Lung (tissue), 11 donors: ENCODE measurements at regions not wholly inside any gene's neighbourhood (a gene's known extent, or its start where the extent isn't known, plus 50 kb on each side); places are given as distances from the start of the nearest gene placed in this dataset.

Source experiments
- ATAC-seq: fragments of 200-7000 bp; cut with Tn5 transposase; one replicate; pipeline ENCODE4 v1.9.1; 2020; ENCODE audit warnings: moderate number of reproducible peaks; ENCODE audit not compliant: insufficient read depth, low FRiP score
- DNase-seq, 3 donors: peaks; one replicate each; pipeline ENCODE4 v3.0.0-alpha.2; 2013 to 2017
- H3K27ac ChIP-seq, 2 donors: one replicate each; pipeline ENCODE4 v1.5.1; 2013; ENCODE audit warnings: mild to moderate bottlenecking in 2 of 2, moderate library complexity in 2 of 2, control low read depth in 1 of 2, inconsistent platforms in 1 of 2, low read depth in 1 of 2, low read length in 1 of 2
- H3K27me3 ChIP-seq, 3 donors: one replicate each; pipeline ENCODE4 v1.5.1; 2013; ENCODE audit warnings: low read length in 2 of 3; ENCODE audit not compliant: control insufficient read depth in 3 of 3, insufficient read depth in 3 of 3
- H3K36me3 ChIP-seq, 4 donors: one replicate each; pipeline ENCODE4 v1.5.1; 2013; ENCODE audit warnings: low read length in 4 of 4, mild to moderate bottlenecking in 1 of 4, moderate library complexity in 1 of 4; ENCODE audit not compliant: control insufficient read depth in 4 of 4, insufficient read depth in 4 of 4
- H3K4me1 ChIP-seq, 5 donors: one replicate each; pipeline ENCODE4 v1.5.1; 2013; ENCODE audit warnings: low read length in 5 of 5, mild to moderate bottlenecking in 2 of 5, moderate library complexity in 1 of 5; ENCODE audit not compliant: control insufficient read depth in 5 of 5, insufficient read depth in 5 of 5
- H3K4me3 ChIP-seq: one replicate; pipeline ENCODE4 v1.5.1; 2013; ENCODE audit warnings: mild to moderate bottlenecking, control low read depth, moderate library complexity
- H3K9ac ChIP-seq, 2 donors: one replicate each; pipeline ENCODE4 v1.5.1; 2013; ENCODE audit warnings: low read length in 2 of 2, control low read depth in 1 of 2; ENCODE audit not compliant: insufficient read depth in 1 of 2
- H3K9me3 ChIP-seq, 4 donors: one replicate each; pipeline ENCODE4 v1.5.1; 2013; ENCODE audit warnings: low read length in 3 of 4, mild to moderate bottlenecking in 1 of 4, moderate library complexity in 1 of 4; ENCODE audit not compliant: control insufficient read depth in 4 of 4, insufficient read depth in 3 of 4
- CTCF ChIP-seq: IDR thresholded peaks from 2 replicates; pipeline ENCODE4 v1.5.1; 2012; ENCODE audit warnings: mild to moderate bottlenecking; ENCODE audit errors: control extremely low read depth, extremely low read depth
- WGBS, 2 donors: extraction: QIAGEN DNeasy Blood & Tissue Kit; methylation state at CpG; one replicate each; pipeline ENCODE4 v1.1.7; 2013; 5-methylcytosine and 5-hydroxymethylcytosine counted together
- donor health status: control.
- donor health status: control.
- donor health status: Bipolar disorder and iron deficiency.
- donor health status: healthy.
- donor health status: DM: yes; HTN: yes; CAD: no.

GRCh38 chr5:2876183-2876582 is 124.7 kb upstream of the IRX2 start:
- no peak for TF ChIP-seq CTCF
- DNase-seq (no peak), ATAC-seq (no peak)
- Histone ChIP-seq H3K36me3 (no peaks in the 10 kb centered on the region), H3K27me3 (no peaks in the 10 kb centered on the region), H3K27ac (no peak overlapping the region), H3K9ac (no peak overlapping the region), H3K9me3 (peaks cover 0 to 9% (median 2%) of the 10 kb centered on the region in 4 donors), H3K4me1 (no peaks in the 10 kb centered on the region), H3K4me3 (no peak overlapping the region)
- WGBS, 2 donors = 80 to 84% methylated on average over 6 of the region's 6 CpGs

- no peak for ATAC-seq
Measured at GRCh38 chr5:2874099-2874498, 122.6 kb upstream of the IRX2 start.

GRCh38 chr5:2872676-2873075 is 121.2 kb upstream of the IRX2 start:
- Histone ChIP-seq H3K27me3 (no peaks in the 10 kb centered on the region), H3K4me1 (no peaks in the 10 kb centered on the region), H3K4me3 (no peak overlapping the region), H3K27ac (no peak overlapping the region), H3K36me3 (no peaks in the 10 kb centered on the region), H3K9me3 (peaks cover 0 to 8% (median 1%) of the 10 kb centered on the region in 4 donors), H3K9ac (no peak overlapping the region)
- DNase-seq = no peak
- no peak for ATAC-seq
- 95% methylated on average over 8 of the region's 8 CpGs for WGBS, 2 donors
- TF ChIP-seq CTCF = no peak

More at GRCh38 chr5:2874099-2874498, 122.6 kb upstream of the IRX2 start:
- H3K4me1 ChIP-seq = no peaks in the 10 kb centered on the region
- no peak for DNase-seq
- no peaks in the 10 kb centered on the region for H3K27me3 ChIP-seq
- 82 to 86% methylated on average over 6 of the region's 6 CpGs for WGBS, 2 donors
- H3K27ac ChIP-seq = no peak overlapping the region
- no peak overlapping the region for H3K4me3 ChIP-seq
- H3K9ac ChIP-seq = no peak overlapping the region
- peaks cover 0 to 9% (median 1%) of the 10 kb centered on the region in 4 donors for H3K9me3 ChIP-seq
- H3K36me3 ChIP-seq = no peaks in the 10 kb centered on the region
- TF ChIP-seq CTCF = no peak

GRCh38 chr5:2871282-2871681 is 119.8 kb upstream of the IRX2 start:
- no peak for DNase-seq
- TF ChIP-seq CTCF = no peak
- Histone ChIP-seq H3K9ac (no peak overlapping the region), H3K4me1 (no peaks in the 10 kb centered on the region), H3K4me3 (no peak overlapping the region), H3K9me3 (peaks cover 0 to 9% (median 1%) of the 10 kb centered on the region in 4 donors), H3K36me3 (no peaks in the 10 kb centered on the region), H3K27me3 (no peaks in the 10 kb centered on the region), H3K27ac (no peak overlapping the region)
- 77 to 80% methylated on average over 2 of the region's 2 CpGs for WGBS, 2 donors
- ATAC-seq = no peak
